ENCODE measurements at regions not wholly inside any gene's neighbourhood (a gene's known extent, or its start where the extent isn't known, plus 50 kb on each side); places are given as distances from the start of the nearest gene placed in this dataset.

DNA sequence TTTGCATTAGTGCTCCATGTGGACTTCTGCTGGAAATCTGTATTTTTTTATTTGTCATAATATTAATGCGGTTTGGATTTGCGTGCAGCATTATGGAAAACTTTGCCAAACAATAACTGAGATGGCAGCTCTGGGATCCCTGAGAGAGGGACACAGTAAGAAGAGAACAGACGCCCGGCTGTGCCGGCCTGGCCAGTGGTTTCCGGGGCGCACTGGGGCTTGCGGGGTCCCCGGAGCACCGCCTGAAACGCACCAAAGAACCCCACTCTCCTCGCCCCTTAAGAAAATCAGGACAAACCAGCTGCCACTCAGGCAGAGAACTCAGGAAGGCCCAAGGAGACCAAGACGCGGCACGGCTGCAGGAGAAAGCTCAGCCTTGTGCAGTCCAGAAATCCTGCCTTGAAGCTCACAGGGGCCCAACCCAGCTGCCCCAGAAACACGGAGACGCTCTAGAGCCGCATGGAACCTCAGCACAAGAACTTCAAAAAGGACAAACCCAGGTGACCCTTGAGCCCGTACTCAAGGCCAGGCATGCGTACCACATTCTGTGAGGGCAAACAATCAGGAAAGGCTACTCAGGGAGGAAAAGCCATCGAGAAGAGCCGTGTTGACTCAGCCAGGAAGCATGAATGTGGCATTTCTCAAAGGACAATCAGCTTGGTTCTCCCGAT, 226.5 kb upstream of the CDYL start:
- DNase-seq = no peak

DNA sequence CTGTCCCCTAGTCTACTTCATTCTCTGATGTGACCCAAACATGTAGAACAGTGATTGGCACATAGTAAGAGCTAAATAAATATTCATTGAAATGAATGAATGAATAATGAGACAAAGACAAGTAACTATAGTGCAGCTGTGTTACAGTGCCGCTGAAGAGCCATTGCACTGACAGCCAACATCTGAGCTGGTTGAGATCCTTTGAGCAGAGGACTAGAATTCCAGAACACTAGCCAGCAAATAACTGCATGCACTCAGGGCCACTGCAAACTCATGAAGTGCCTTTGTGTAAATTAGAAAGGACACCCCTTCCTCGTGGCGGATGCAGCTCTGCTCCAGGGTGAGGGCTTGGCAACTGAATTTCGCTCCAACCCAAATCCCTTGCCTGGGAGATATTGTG, 230.3 kb upstream of the CDYL start:
- DNase-seq = no peak

DNA sequence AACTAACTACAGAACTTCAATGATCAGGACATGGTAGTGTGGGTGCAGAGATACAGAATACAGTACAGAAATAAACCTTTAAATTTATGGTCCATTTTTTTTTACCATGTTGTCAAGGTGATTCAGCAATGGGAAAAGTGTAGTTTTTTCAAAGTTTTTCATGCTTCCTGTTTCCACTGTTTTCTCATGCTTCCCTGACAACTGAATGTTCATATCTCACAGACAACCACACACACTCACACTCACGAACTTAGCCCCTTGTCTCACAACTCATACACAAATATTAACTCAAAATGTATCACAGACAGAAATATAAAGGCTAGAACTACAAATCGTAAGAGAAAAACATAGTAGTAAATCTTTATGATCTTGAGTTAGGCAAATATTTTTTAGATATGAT, 232.6 kb upstream of the CDYL start:
- no peak for DNase-seq

DNA sequence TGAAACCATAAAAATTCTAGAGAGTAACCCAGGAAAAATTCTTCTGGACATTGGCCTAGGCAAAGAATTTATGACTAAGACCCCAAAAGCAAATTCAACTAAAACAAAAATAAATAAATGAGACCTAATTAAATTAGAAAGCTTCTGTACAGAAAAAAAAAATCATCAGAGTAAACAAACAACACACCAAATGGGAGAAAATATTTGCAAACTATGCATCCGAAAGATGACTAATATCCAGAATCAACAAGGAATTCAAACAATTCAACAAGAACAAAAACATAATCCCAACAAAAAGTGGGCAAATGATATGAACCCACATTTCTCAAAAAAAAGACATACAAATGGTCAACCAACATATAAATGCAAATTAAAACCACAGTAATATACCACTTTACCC, 242.6 kb upstream of the CDYL start:
- no peak for DNase-seq

DNA sequence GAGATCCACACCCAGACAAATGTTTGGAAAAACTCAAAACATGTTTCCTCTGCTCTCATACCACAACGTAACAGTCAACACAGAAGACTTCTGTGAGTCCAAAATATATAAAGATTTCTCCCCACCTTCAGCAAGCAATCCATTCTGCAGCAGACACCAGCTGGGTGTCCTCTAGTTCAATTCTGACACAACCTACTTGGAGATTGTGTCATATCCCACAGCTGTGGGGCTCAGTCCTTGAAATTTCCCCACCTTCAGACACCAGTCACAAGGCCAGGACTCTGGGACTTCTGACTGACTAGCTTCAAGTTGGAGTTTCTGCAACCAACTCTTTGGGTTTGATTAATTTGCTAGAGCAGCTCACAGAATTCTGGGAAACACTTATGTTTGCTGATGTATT, 244.8 kb upstream of the CDYL start:
- no peak for DNase-seq

DNA sequence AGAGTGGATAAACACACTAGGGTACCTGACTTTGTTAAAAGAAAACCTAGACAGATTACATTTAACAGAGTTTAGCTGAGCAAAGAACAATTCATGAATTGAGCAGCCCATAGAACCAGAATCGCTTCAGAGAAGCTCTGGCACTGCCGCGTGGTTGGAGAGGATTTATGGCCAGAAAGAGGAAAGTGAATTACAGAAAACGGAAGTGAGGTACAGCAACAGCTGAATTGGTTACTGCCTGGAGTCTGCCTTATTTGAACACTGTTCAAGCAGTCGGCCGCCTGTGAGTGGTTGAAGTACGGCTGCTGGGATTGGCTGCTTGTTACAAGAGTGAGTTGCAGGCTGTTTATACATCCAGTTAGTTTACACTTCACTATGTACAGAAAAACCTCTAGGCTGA, 253.8 kb upstream of the CDYL start:
- DNase-seq = no peak

DNA sequence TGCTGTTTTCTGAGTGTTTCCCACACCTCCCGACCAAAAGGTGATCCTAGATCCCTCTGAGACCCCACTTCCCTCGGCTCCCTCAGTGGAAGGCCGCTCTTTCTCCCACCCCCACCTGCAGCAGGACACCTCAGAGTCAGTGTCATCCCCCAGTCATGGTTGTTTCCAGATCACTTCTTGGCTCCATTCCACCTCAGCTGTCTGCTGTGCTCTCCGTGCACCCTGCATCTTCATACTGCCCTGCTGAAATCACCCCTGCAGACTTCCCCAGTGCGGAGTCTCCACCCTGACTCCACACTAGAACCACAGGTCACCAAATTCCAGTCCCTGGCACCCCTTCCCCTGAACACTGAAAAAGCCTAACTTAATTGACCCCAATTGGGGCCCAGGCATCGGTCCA, 255.1 kb upstream of the CDYL start:
- no peak for DNase-seq

DNA sequence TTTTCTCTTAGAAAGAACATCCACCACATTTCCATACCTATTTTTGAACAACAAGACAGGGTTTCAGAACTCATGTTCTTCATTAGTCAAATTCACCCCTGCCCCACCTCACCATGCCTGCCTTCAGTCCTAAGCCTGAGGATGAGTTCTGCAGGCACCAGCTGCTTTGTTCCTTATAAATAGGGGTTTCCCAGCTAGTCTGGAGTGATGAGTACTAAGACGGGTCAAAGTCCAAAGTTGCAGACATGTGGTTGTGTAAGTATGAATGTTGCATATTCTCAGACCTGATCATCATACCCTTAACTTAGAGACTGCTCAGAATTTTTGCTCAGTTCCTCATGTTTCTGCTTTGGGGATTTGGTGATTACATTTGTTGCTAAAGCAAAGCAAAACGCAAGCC, 257.7 kb upstream of the CDYL start:
- no peak for DNase-seq

DNA sequence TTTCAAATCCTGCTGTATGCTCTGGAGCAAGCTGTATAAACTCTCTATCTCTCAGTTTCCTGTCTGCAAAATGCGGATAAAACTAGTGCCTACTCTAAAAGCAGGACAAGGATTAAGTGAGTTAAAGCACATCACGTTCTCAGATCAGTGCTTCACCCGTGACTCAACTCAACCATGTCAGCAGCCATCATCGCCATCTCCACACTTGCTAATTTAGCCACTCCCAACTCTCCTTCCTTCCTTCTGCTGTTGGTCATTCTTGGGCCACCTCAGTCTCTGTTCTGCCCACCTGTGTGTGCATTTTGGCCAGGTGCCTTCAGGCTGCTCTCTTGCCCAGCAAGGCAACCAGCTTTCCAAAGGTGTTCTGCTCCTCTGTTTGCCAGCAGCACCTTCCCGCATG, 260.0 kb upstream of the CDYL start:
- no peak for DNase-seq

DNA sequence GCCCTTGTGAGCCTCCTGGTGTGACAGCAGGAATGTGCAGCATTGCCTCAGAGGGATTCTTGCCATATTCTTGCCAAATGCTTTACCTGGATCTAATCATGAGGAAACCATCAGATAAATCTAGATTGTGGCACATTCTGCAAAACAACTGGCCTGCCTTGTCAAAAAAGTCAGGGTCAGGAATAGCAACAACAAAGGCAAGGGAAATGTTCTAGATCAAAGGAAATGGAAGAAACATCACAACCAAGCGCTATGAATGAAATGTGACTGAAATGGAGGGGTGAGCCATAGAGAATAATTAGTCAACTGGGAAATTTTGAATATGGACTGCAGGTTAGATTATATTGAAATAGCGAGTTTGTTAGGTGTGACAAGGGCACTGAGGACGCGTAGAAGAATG, 262.6 kb upstream of the CDYL start:
- DNase-seq = no peak

DNA sequence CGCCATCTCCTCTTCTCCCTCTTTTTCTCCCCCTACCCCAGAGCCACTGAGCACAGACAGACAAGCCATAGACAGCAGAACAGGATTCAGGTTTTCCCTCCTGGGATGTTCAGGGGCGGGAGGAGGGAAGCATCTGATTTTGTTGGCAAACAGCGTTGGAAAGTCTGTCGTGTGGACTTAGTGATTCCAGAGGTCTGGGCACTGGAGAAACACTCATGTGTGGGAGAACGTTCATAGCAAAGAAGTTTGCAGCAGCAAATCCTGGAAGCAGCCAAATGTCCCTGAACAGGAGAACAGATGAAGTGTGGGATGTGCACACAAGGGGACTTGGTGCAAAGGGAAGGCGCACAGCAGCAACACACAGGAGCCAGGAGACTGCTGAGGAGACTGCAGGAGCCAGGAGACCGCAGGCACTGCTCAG, 264.1 kb upstream of the CDYL start:
- no peak for DNase-seq

DNA sequence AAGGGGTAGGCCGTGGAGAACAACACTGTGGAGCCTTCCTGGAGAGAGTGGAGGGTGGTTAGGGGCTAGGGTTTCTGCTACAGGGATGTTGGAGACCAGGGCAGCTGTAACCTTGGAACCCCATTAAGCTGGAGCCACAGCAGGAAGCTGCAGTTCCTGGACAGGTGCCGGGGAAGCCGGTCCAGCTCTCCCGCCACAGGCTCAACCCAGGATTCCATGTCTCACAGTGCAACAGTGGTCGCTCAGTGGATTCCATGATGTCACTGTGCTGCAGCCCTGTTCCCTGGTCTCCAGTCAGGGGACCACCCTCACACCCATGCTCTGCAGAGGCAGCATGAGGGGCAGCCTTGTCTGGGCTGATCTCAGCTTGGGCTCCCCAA, 264.6 kb upstream of the CDYL start:
- DNase-seq = no peak

DNA sequence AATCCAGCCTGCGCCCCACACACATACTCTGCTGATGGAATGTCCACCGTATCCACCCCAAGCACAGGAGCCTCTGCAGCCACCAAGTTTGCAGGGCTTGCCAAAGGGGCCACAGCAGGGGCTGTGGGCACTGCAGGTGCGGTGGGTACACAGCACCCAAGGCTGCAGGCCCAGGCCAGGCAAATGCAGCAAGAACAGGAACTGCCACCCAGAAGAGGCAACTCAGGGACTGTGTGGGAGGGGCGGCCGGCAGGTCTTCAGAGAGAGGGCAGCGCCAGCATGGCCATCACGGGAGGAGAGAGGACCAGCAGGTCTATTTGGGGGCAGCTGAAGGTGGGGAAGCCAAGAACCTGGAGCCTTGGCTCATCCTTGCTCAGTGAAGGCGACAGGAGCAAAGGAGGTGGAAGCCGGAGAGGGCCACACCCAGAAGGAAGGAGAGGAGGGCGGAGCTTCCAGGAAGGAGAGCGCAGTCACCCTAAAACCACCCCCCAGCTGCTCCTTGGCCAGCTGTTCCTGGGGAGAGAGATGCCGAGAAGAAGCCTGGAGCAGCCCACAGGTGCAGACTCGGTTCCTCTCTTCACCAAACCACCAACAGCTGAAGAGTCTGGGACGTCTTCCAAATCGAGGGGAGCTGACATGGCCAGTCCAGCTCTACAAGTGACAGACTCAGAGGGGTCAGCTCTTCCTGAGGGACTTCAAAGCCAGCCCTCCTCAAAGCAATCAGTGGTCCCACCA, 265.1 kb upstream of the CDYL start:
- DNase-seq = no peak

DNA sequence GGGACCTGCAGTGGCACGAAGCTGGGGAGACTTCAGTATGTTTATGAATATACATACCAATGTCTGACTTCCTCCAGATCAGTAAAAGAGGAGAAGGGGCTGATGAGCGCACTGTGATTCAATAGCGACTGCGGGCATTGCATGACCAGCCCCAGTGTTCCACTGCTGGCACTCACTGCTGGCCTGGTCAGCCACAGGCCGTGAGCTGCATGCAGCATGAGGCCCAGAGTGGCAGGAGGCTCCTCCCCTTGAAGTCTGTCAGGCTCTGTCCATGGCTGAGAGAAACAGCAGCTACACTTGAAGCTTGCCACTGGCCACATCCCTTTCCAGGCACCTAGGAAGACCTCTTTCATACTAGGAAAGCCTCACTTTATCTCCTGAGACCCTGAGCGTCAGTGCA, 265.9 kb upstream of the CDYL start:
- DNase-seq = no peak

DNA sequence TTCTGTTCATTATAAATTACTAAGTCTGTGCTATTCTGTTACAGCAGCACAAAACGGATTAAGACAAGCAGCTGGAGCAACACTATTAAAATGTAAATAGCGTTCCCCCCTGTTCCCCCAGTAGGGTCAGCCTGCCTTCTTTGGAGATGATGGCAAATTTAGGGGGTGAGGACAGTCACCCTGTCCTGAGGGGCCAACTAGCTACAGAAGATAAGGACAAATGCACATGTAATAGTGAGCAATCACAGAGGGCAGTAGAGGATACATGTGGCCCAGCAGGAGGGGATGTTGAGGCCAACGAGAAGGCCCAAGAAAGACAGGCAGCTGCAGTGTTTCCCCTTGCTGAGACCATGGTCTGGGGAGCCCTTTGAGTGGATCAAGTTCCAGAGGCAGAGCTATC, 266.7 kb upstream of the CDYL start:
- no peak for DNase-seq

DNA sequence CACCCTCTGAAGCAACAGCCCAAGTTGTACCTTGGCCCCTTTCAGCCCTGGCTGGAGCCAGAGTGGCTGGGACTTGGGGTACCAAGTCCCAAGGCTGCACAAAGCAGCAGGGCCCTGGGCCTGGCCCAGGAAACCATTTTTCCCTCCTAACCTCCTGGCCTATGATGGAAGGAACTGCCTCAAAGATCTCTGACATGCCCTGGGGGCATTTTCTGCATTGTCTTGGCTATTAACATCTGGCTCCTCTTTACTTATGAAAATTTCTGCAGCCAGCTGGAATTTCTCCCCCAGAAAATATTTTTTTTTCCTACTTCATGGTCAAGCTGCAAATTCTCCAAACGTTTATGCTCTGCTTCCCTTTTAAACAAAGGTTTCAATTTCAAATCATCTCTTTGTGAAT, 269.4 kb upstream of the CDYL start:
- DNase-seq = no peak

DNA sequence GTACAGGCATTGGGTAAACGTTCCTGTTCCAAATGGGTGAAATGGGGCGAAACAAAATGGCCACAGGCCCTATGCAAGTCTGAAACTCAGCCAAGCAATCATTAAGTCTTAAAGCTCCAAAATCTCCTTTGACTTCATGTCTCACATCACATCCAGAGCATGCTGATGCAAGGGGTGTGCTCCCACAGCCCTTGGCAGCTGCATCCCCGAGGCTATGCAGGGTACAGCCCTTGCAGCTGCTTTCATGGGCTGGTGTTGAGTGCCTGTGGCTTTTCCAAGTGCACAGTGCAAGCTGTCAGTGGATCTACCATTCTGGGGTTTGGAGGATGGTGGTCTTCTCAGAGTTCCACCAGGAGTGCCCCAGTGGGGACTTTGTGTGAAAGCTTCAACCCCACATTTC, 270.0 kb upstream of the CDYL start:
- no peak for DNase-seq

DNA sequence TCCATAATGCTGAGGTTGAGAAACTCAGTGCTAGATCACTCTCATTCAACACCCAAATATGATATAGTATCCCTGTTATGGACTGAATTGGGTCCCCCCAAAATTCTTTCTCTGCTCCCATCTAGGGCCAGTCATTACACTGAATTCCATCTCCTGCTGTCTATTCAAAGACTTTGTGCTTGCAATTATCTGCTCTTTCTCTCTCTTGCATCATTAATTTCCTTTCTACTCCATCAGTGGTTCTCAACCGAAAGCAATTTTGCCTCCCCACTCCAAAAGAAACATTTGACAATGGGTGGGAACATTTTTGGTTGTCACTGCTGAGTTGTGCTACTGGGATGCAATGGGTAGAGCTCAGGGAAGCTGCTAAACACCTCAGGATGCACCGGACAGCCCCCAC, 271.5 kb upstream of the CDYL start:
- no peak for DNase-seq

DNA sequence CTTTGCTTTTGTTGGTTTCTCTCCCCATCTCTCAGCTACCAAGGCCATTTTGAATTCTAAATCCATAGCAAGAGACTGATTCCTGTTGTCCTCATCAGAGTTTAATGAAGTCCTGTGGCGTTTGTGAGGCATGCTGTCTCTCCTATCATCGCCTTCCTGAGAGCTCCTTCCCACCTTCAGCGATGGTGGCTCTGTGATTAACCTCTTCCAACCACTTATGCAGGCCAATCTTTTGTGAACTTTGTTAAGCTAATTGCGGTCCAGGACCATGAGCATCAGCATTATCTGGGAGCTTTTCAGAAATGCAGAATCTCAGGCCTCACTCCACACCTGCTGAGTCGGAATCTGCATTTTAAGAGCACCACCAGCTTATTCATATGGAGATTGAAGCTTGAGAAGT, 272.5 kb upstream of the CDYL start:
- no peak for DNase-seq

DNA sequence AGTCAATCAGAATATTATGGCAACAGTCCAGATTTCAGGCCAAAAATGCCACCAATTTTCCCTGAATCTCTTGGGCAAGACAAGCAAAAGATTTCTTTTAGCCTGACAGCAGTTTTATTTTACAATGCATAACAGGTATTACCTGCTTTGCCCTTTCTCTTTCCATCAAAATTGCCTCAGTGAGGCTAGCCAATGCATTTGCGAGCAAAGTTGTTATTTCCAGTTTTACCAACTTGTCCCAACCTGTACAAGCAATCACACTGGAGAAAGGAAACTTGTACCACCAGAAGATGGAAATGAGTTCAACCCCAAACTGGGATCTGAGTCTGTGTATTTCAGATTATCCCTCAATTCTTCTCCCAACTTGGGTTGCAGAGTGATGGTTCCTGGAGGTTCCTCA, 279.9 kb upstream of the CDYL start:
- no peak for DNase-seq

DNA sequence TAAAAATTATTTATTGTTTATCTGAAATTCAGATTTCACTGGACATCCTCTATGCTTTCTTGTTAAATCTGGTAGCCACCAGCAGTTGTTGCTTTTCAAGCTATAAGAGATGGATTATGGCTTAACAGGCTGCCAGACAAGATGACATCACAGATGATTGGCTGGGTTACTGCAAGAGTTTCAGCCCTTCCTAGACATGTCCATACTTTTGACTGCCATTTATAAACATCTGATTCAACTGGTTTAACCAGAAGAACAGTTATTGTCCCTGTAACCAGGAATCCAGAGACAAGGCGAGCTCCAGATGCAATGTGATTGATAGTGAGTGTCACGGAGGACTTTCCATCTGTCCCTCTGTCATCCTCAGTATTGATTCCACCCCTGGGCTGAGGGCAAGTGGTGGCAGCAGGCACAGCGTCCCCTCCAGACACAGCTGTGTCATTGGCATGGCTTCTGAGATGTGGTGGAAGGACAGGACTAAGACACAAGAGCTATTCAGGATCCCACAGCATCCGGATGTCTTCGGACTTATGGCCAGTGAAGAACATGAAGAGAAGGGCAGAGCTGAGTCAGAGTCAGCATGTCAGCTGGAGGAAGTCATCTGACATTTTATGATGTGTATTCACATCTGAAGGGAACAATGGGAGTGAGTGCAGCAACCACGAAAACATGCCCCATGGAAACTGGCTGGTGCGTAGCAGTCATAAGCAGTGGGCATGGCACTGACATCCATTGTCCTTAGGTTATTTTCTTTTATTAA, 284.5 kb upstream of the CDYL start:
- DNase-seq = no peak

DNA sequence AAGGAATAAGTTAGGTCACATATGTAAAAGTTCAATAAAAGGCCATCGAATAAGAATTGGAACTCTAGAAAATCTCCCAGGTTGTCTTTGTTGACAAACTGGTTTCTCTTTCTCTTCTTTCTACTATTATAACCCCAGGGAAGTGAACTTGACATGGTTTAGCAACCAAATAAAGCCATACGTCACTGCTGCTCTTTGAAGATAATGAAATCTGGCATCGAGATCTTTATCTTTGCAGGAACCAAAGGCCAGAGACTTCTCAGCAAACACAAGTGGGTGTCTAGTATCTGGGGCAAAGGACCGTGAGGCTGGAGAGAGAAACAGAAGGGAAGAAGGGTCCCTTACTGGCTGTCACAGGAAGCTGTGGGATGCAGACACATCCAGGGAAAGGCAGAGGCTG, 286.7 kb upstream of the CDYL start:
- DNase-seq = no peak

DNA sequence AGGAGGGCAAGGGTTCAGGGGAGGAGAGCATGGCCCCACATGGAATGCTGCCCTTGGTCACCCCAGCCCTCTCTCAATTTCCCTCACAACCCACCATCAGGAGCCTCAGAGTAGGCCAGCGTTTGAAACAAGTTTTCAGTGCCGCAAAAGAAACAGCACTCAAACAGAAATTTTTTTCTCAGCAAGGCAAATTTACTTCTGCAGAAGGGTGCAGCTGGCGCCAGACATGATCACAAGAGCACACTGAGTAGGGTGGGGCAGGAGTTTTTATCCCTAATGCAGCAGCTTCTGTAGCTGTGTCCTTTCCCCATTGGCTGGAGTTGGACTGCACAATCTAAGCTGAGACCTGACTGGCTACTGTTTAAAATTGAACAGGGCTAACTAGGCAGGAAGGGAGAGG, 287.8 kb upstream of the CDYL start:
- DNase-seq = no peak

DNA sequence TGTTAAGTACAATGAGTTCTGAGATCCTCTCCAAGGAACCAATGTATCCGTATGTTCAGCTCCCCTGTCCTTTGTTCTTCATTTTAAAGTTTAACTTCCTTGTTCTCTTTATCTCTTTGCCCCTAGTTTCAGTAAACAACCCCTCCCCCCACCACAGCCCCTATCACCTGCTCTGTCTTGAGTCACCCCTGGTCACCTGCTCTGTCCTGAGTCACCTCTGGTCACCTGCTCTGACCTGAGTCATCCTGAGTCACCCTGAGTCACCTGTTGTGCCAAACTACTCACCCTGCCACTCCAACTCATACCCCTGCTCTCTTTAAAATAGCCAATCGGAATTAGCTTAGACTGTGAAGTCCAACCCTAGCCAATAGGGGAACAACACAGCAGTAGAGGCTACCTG, 288.7 kb upstream of the CDYL start:
- no peak for DNase-seq

Data from NCI-H1694 treated with DMSO at 0.1 percent for 48 hours (cell line).